Hepatocyte (in vitro differentiated cells): ENCODE measurements at regions not wholly inside any gene's neighbourhood (a gene's known extent, or its start where the extent isn't known, plus 50 kb on each side); places are given as distances from the start of the nearest gene placed in this dataset.

Experiments
- CTCF ChIP-seq: fragments of 200-600 bp; sonication (generic); IDR thresholded peaks from 2 replicates; pipeline ENCODE4 v1.5.1; 2016; ENCODE audit warnings: antibody characterized with exemption, mild to moderate bottlenecking; ENCODE audit not compliant: poor library complexity
- EZH2 ChIP-seq: fragments of 200-600 bp; sonication (generic); IDR thresholded peaks from 2 replicates; pipeline ENCODE4 v1.6.1; 2016; ENCODE audit warnings: antibody characterized with exemption, mild to moderate bottlenecking, borderline replicate concordance
- EZH2phosphoT487 ChIP-seq: fragments of 200-600 bp; sonication (generic); IDR thresholded peaks from one replicate; pipeline ENCODE4 v1.6.1; 2018; ENCODE audit warnings: antibody characterized with exemption, mild to moderate bottlenecking, low read depth, moderate library complexity; ENCODE audit not compliant: unreplicated experiment, severe bottlenecking

GRCh38 chrX:1910207-1910470 lies 295.3 kb downstream of the ASMT start:
- TF ChIP-seq CTCF = no peak
- no peak for TF ChIP-seq EZH2
- no peak for TF ChIP-seq EZH2phosphoT487
